Suprapubic skin (tissue), 4 donors: ENCODE measurements at regions not wholly inside any gene's neighbourhood (a gene's known extent, or its start where the extent isn't known, plus 50 kb on each side); places are given as distances from the start of the nearest gene placed in this dataset.

Experiments used
- DNase-seq, 2 donors: peaks; one replicate each; pipeline ENCODE4 v3.0.0-alpha.2; 2019; ENCODE audit warnings: low spot score in 2 of 2
- H3K27ac ChIP-seq: fragments of 200-600 bp; sonication (generic); one replicate; pipeline ENCODE4 v1.5.1; 2019
- H3K27me3 ChIP-seq: fragments of 200-600 bp; sonication (generic); one replicate; pipeline ENCODE4 v1.5.1; 2019
- H3K36me3 ChIP-seq: fragments of 200-600 bp; sonication (generic); one replicate; pipeline ENCODE4 v1.5.1; 2019
- H3K4me1 ChIP-seq: fragments of 200-600 bp; sonication (generic); one replicate; pipeline ENCODE4 v1.5.1; 2019
- H3K4me3 ChIP-seq: fragments of 200-600 bp; sonication (generic); one replicate; pipeline ENCODE4 v1.5.1; 2019; ENCODE audit warnings: mild to moderate bottlenecking
- H3K9me3 ChIP-seq: fragments of 200-600 bp; sonication (generic); one replicate; pipeline ENCODE4 v1.5.1; 2019
- CTCF ChIP-seq, 2 donors: fragments of 200-600 bp in 1 of 2; fragments of 450-650 bp in 1 of 2; sonication (generic) in 1 of 2; IDR thresholded peaks; one replicate each; pipeline ENCODE4 v1.5.1; 2016 to 2019; ENCODE audit warnings: antibody characterized with exemption in 2 of 2, mild to moderate bottlenecking in 1 of 2, moderate library complexity in 1 of 2
- EP300 ChIP-seq: sonication (generic); formaldehyde crosslinking; IDR thresholded peaks from one replicate; pipeline ENCODE4 v1.6.1; 2017; ENCODE audit warnings: antibody characterized with exemption
- POLR2A ChIP-seq, 2 donors: fragments of 450-650 bp; IDR thresholded peaks; one replicate each; pipeline ENCODE4 v1.6.1; 2017; ENCODE audit warnings: antibody characterized with exemption in 2 of 2, mild to moderate bottlenecking in 2 of 2, moderate library complexity in 2 of 2
- POLR2AphosphoS5 ChIP-seq, 3 donors: sonication (generic); formaldehyde crosslinking; IDR thresholded peaks; one replicate each; pipeline ENCODE4 v1.6.1; 2017; ENCODE audit warnings: antibody characterized with exemption in 3 of 3
- WGBS: methylation state at CpG from one replicate; pipeline ENCODE4 v1.1.5; 2018; 5-methylcytosine and 5-hydroxymethylcytosine counted together

GRCh38 chr1:244957122-244957521 is 92.8 kb upstream of the HNRNPU start:
- Histone ChIP-seq H3K27me3 (no peaks in the 10 kb centered on the region), H3K4me3 (no peak overlapping the region), H3K36me3 (no peaks in the 10 kb centered on the region), H3K27ac (no peak overlapping the region), H3K4me1 (no peaks in the 10 kb centered on the region), H3K9me3 (no peaks in the 10 kb centered on the region)
- no peak for DNase-seq
- TF ChIP-seq EP300, result no peak
- no peak for TF ChIP-seq CTCF (IDR thresholded peaks at IDR 0.05)
- no peak for TF ChIP-seq POLR2AphosphoS5 (IDR thresholded peaks at IDR 0.05)
- TF ChIP-seq POLR2A (IDR thresholded peaks at IDR 0.05), result no peak
- WGBS, result 92% methylated on average over 6 of the region's 6 CpGs

GRCh38 chr1:244955661-244956060 is 91.3 kb upstream of the HNRNPU start:
- WGBS, result 94% methylated on average over 5 of the region's 5 CpGs
- Histone ChIP-seq H3K9me3 (no peaks in the 10 kb centered on the region), H3K36me3 (no peaks in the 10 kb centered on the region), H3K27ac (no peak overlapping the region), H3K4me3 (no peak overlapping the region), H3K27me3 (no peaks in the 10 kb centered on the region), H3K4me1 (no peaks in the 10 kb centered on the region)
- DNase-seq, result no peak
- TF ChIP-seq EP300, result no peak
- no peak for TF ChIP-seq POLR2A (IDR thresholded peaks at IDR 0.05)
- TF ChIP-seq CTCF (IDR thresholded peaks at IDR 0.05), result no peak
- TF ChIP-seq POLR2AphosphoS5 (IDR thresholded peaks at IDR 0.05), result no peak

GRCh38 chr1:244954359-244954758 is 90.0 kb upstream of the HNRNPU start:
- no peak for TF ChIP-seq POLR2AphosphoS5 (IDR thresholded peaks at IDR 0.05)
- TF ChIP-seq CTCF (IDR thresholded peaks at IDR 0.05), result no peak
- TF ChIP-seq POLR2A (IDR thresholded peaks at IDR 0.05), result no peak
- TF ChIP-seq EP300, result no peak
- WGBS, result 61% methylated on average over 2 of the region's 2 CpGs
- DNase-seq, result no peak
- H3K4me3 ChIP-seq, result no peak overlapping the region
- no peaks in the 10 kb centered on the region for H3K4me1 ChIP-seq
- H3K36me3 ChIP-seq, result no peaks in the 10 kb centered on the region
- no peaks in the 10 kb centered on the region for H3K9me3 ChIP-seq
- no peak overlapping the region for H3K27ac ChIP-seq
- no peaks in the 10 kb centered on the region for H3K27me3 ChIP-seq

- Histone ChIP-seq H3K4me3 (no peak overlapping the region), H3K4me1 (no peaks in the 10 kb centered on the region), H3K27ac (no peak overlapping the region), H3K9me3 (no peaks in the 10 kb centered on the region), H3K36me3 (no peaks in the 10 kb centered on the region), H3K27me3 (no peaks in the 10 kb centered on the region)
- no peak for DNase-seq
- TF ChIP-seq EP300, result no peak
- TF ChIP-seq POLR2A (IDR thresholded peaks at IDR 0.05), result no peak
- TF ChIP-seq POLR2AphosphoS5 (IDR thresholded peaks at IDR 0.05), result no peak
- TF ChIP-seq CTCF (IDR thresholded peaks at IDR 0.05), result no peak
- 86% methylated on average over 4 of the region's 4 CpGs for WGBS
These were observed 89.6 kb upstream of the HNRNPU start for GRCh38 chr1:244953901-244954300.

- Histone ChIP-seq H3K36me3 (no peaks in the 10 kb centered on the region), H3K27ac (no peak overlapping the region), H3K4me3 (no peak overlapping the region), H3K9me3 (no peaks in the 10 kb centered on the region), H3K4me1 (no peaks in the 10 kb centered on the region), H3K27me3 (no peaks in the 10 kb centered on the region)
- TF ChIP-seq POLR2AphosphoS5 (IDR thresholded peaks at IDR 0.05) (no peak), POLR2A (IDR thresholded peaks at IDR 0.05) (no peak), EP300 (no peak), CTCF (IDR thresholded peaks at IDR 0.05) (no peak)
- DNase-seq, result no peak
- 44% methylated on average over 8 of the region's 8 CpGs for WGBS
These were observed 88.6 kb upstream of the HNRNPU start for GRCh38 chr1:244952940-244953339.
